Peyer's patch (tissue), 4 donors: ENCODE measurements at regions not wholly inside any gene's neighbourhood (a gene's known extent, or its start where the extent isn't known, plus 50 kb on each side); places are given as distances from the start of the nearest gene placed in this dataset.

Experiments used
- CTCF ChIP-seq, 6 experiments: fragments of 450-650 bp in 4 of 6; fragments of 200-600 bp in 2 of 6; sonication (generic) in 1 of 6; IDR thresholded peaks; one replicate each; pipeline ENCODE4 v1.5.1; 2017 to 2019; ENCODE audit warnings: antibody characterized with exemption in 6 of 6, mild to moderate bottlenecking in 3 of 6, moderate library complexity in 1 of 6
- POLR2A ChIP-seq, 2 donors: fragments of 450-650 bp; IDR thresholded peaks; one replicate each; pipeline ENCODE4 v1.5.1; 2017; ENCODE audit warnings: antibody characterized with exemption in 2 of 2, mild to moderate bottlenecking in 2 of 2, moderate library complexity in 2 of 2

GRCh38 chr22:48918585-48919186 lies 909.0 kb downstream of the BRD1 start:
- TF ChIP-seq CTCF (IDR thresholded peaks at IDR 0.05) (no peak), POLR2A (IDR thresholded peaks at IDR 0.05) (no peak)
